Activated CD4-positive, alpha-beta memory T cell treated with anti-CD3 and anti-CD28 coated beads for 36 hours (primary cell): ENCODE measurements at regions not wholly inside any gene's neighbourhood (a gene's known extent, or its start where the extent isn't known, plus 50 kb on each side); places are given as distances from the start of the nearest gene placed in this dataset.

Source experiments
- CTCF ChIA-PET: fragments of 350-600 bp; sonication (Branson Sonifier 250); formaldehyde crosslinking; loops from one replicate; lab custom pipeline; 2021; ENCODE audit warnings: antibody characterized with exemption, inconsistent platforms; lab: Charles Lee
- POLR2A ChIA-PET: fragments of 350-600 bp; sonication (Branson Sonifier 250); formaldehyde crosslinking; loops from one replicate; lab custom pipeline; 2021; ENCODE audit warnings: antibody characterized with exemption; lab: Charles Lee
- DNase-seq: peaks from one replicate; pipeline ENCODE4 v3.0.0-alpha.2; 2020
- H3K27ac Mint-ChIP-seq: one replicate; pipeline ENCODE4 v1.8.0; 2021; ENCODE audit warnings: mixed read lengths
- H3K27me3 Mint-ChIP-seq: one replicate; pipeline ENCODE4 v1.8.0; 2021; ENCODE audit warnings: mixed read lengths
- H3K36me3 Mint-ChIP-seq: one replicate; pipeline ENCODE4 v1.8.0; 2021; ENCODE audit warnings: mixed read lengths
- H3K4me1 Mint-ChIP-seq: one replicate; pipeline ENCODE4 v1.8.0; 2021; ENCODE audit warnings: low read depth, mixed read lengths
- H3K4me3 Mint-ChIP-seq: one replicate; pipeline ENCODE4 v1.8.0; 2021; ENCODE audit warnings: mild to moderate bottlenecking, mixed read lengths
- H3K9me3 Mint-ChIP-seq: one replicate; pipeline ENCODE4 v1.8.0; 2021; ENCODE audit warnings: mixed read lengths
- intact Hi-C: fragments of 100-400 bp; cut with micrococcal nuclease; formaldehyde crosslinking; loops from one replicate; pipeline ENCODE4 v1.15.1; 2023

GRCh38 chr4:137070614-137071013 is 461.7 kb downstream of the PCDH18 start:
- Mint-ChIP-seq H3K4me3 (no peak overlapping the region), H3K4me1 (no peaks in the 10 kb centered on the region), H3K27ac (no peak overlapping the region), H3K9me3 (peaks cover 30% of the 10 kb centered on the region), H3K36me3 (no peaks in the 10 kb centered on the region), H3K27me3 (no peaks in the 10 kb centered on the region)
- POLR2A ChIA-PET, result no interaction called here
- intact Hi-C loops, result no loop called here
- DNase-seq, result no peak
- CTCF ChIA-PET, result no interaction called here

- no peak overlapping the region for H3K27ac Mint-ChIP-seq
- H3K36me3 Mint-ChIP-seq, result no peaks in the 10 kb centered on the region
- no peak for DNase-seq
- ChIA-PET CTCF (interaction anchor here (0.7 kb wide), 1 partner anchor 155 kb away, joined by 3 read pairs; no protein-coding TSS in a partner anchor), POLR2A (no interaction called here)
- H3K4me3 Mint-ChIP-seq, result no peak overlapping the region
- intact Hi-C loops, result no loop called here
- H3K27me3 Mint-ChIP-seq, result no peaks in the 10 kb centered on the region
- no peaks in the 10 kb centered on the region for H3K4me1 Mint-ChIP-seq
- H3K9me3 Mint-ChIP-seq, result peaks cover 29% of the 10 kb centered on the region
These were observed 462.8 kb downstream of the PCDH18 start for GRCh38 chr4:137069473-137069872.

- ChIA-PET POLR2A (no interaction called here), CTCF (no interaction called here)
- no peak overlapping the region for H3K27ac Mint-ChIP-seq
- no peak overlapping the region for H3K4me3 Mint-ChIP-seq
- no peaks in the 10 kb centered on the region for H3K4me1 Mint-ChIP-seq
- intact Hi-C loops, result no loop called here
- no peaks in the 10 kb centered on the region for H3K27me3 Mint-ChIP-seq
- DNase-seq, result no peak
- peaks cover 33% of the 10 kb centered on the region for H3K9me3 Mint-ChIP-seq
- no peaks in the 10 kb centered on the region for H3K36me3 Mint-ChIP-seq
These were observed 464.6 kb downstream of the PCDH18 start for GRCh38 chr4:137067735-137068134.

- no peak overlapping the region for H3K27ac Mint-ChIP-seq
- H3K4me1 Mint-ChIP-seq, result no peaks in the 10 kb centered on the region
- intact Hi-C loops, result no loop called here
- ChIA-PET POLR2A (no interaction called here), CTCF (no interaction called here)
- no peak overlapping the region for H3K4me3 Mint-ChIP-seq
- H3K9me3 Mint-ChIP-seq, result peaks cover 27% of the 10 kb centered on the region
- no peaks in the 10 kb centered on the region for H3K27me3 Mint-ChIP-seq
- no peaks in the 10 kb centered on the region for H3K36me3 Mint-ChIP-seq
- DNase-seq, result no peak
These were observed 467.0 kb downstream of the PCDH18 start for GRCh38 chr4:137065311-137065710.

GRCh38 chr4:137063961-137064360 is 468.3 kb downstream of the PCDH18 start:
- H3K27ac Mint-ChIP-seq, result no peak overlapping the region
- no peak overlapping the region for H3K4me3 Mint-ChIP-seq
- DNase-seq, result no peak
- H3K4me1 Mint-ChIP-seq, result no peaks in the 10 kb centered on the region
- ChIA-PET CTCF (no interaction called here), POLR2A (no interaction called here)
- peaks cover 21% of the 10 kb centered on the region for H3K9me3 Mint-ChIP-seq
- no peaks in the 10 kb centered on the region for H3K36me3 Mint-ChIP-seq
- no peaks in the 10 kb centered on the region for H3K27me3 Mint-ChIP-seq
- intact Hi-C loops, result no loop called here

GRCh38 chr4:137043184-137043583 is 489.1 kb downstream of the PCDH18 start:
- H3K9me3 Mint-ChIP-seq, result peaks cover 13% of the 10 kb centered on the region
- POLR2A ChIA-PET, result no interaction called here
- intact Hi-C loops, result no loop called here
- H3K4me1 Mint-ChIP-seq, result no peaks in the 10 kb centered on the region
- no peaks in the 10 kb centered on the region for H3K36me3 Mint-ChIP-seq
- H3K4me3 Mint-ChIP-seq, result no peak overlapping the region
- CTCF ChIA-PET, result no interaction called here
- H3K27ac Mint-ChIP-seq, result no peak overlapping the region
- no peaks in the 10 kb centered on the region for H3K27me3 Mint-ChIP-seq
- no peak for DNase-seq

- no peak for DNase-seq
- intact Hi-C loops, result no loop called here
- no peak overlapping the region for H3K4me3 Mint-ChIP-seq
- H3K36me3 Mint-ChIP-seq, result no peaks in the 10 kb centered on the region
- H3K4me1 Mint-ChIP-seq, result no peaks in the 10 kb centered on the region
- H3K27ac Mint-ChIP-seq, result no peak overlapping the region
- no peaks in the 10 kb centered on the region for H3K27me3 Mint-ChIP-seq
- ChIA-PET CTCF (no interaction called here), POLR2A (no interaction called here)
- peaks cover 11% of the 10 kb centered on the region for H3K9me3 Mint-ChIP-seq
These were observed 492.9 kb downstream of the PCDH18 start for GRCh38 chr4:137039370-137039769.

- Mint-ChIP-seq H3K4me1 (no peaks in the 10 kb centered on the region), H3K4me3 (no peak overlapping the region), H3K27ac (no peak overlapping the region), H3K27me3 (no peaks in the 10 kb centered on the region), H3K36me3 (no peaks in the 10 kb centered on the region), H3K9me3 (peaks cover 16% of the 10 kb centered on the region)
- intact Hi-C loops, result no loop called here
- CTCF ChIA-PET, result no interaction called here
- POLR2A ChIA-PET, result no interaction called here
- DNase-seq, result no peak
These were observed 500.1 kb downstream of the PCDH18 start for GRCh38 chr4:137032222-137032621.

- CTCF ChIA-PET, result no interaction called here
- H3K4me3 Mint-ChIP-seq, result no peak overlapping the region
- H3K27me3 Mint-ChIP-seq, result no peaks in the 10 kb centered on the region
- no peak overlapping the region for H3K27ac Mint-ChIP-seq
- no peaks in the 10 kb centered on the region for H3K4me1 Mint-ChIP-seq
- peaks cover 15% of the 10 kb centered on the region for H3K9me3 Mint-ChIP-seq
- intact Hi-C loops, result no loop called here
- DNase-seq, result no peak
- no peaks in the 10 kb centered on the region for H3K36me3 Mint-ChIP-seq
- POLR2A ChIA-PET, result no interaction called here
These were observed 503.3 kb downstream of the PCDH18 start for GRCh38 chr4:137029026-137029425.

- ChIA-PET CTCF (no interaction called here), POLR2A (no interaction called here)
- Mint-ChIP-seq H3K4me3 (no peak overlapping the region), H3K36me3 (no peaks in the 10 kb centered on the region), H3K4me1 (no peaks in the 10 kb centered on the region), H3K27ac (no peak overlapping the region), H3K9me3 (peaks cover 4% of the 10 kb centered on the region), H3K27me3 (no peaks in the 10 kb centered on the region)
- no peak for DNase-seq
- intact Hi-C loops, result no loop called here
These were observed 506.7 kb downstream of the PCDH18 start for GRCh38 chr4:137025484-137026059.

- Mint-ChIP-seq H3K4me3 (no peak overlapping the region), H3K27ac (no peak overlapping the region), H3K27me3 (no peaks in the 10 kb centered on the region), H3K36me3 (no peaks in the 10 kb centered on the region), H3K4me1 (no peaks in the 10 kb centered on the region), H3K9me3 (peaks cover 2% of the 10 kb centered on the region)
- intact Hi-C loops, result no loop called here
- DNase-seq, result no peak
- ChIA-PET CTCF (no interaction called here), POLR2A (no interaction called here)
These were observed 516.6 kb downstream of the PCDH18 start for GRCh38 chr4:137015426-137016409.

- Mint-ChIP-seq H3K4me3 (no peak overlapping the region), H3K4me1 (no peaks in the 10 kb centered on the region), H3K36me3 (no peaks in the 10 kb centered on the region), H3K27ac (no peak overlapping the region), H3K9me3 (peaks cover 23% of the 10 kb centered on the region), H3K27me3 (no peaks in the 10 kb centered on the region)
- CTCF ChIA-PET, result no interaction called here
- DNase-seq, result no peak
- POLR2A ChIA-PET, result no interaction called here
- intact Hi-C loops, result no loop called here
These were observed 531.9 kb downstream of the PCDH18 start for GRCh38 chr4:137000432-137000831.

GRCh38 chr4:136992032-136992431 is 540.3 kb downstream of the PCDH18 start:
- H3K9me3 Mint-ChIP-seq, result peaks cover 22% of the 10 kb centered on the region
- H3K4me1 Mint-ChIP-seq, result no peaks in the 10 kb centered on the region
- ChIA-PET CTCF (no interaction called here), POLR2A (no interaction called here)
- no peak for DNase-seq
- H3K27me3 Mint-ChIP-seq, result no peaks in the 10 kb centered on the region
- intact Hi-C loops, result no loop called here
- H3K27ac Mint-ChIP-seq, result no peak overlapping the region
- H3K4me3 Mint-ChIP-seq, result no peak overlapping the region
- no peaks in the 10 kb centered on the region for H3K36me3 Mint-ChIP-seq
